ENCODE measurements at regions not wholly inside any gene's neighbourhood (a gene's known extent, or its start where the extent isn't known, plus 50 kb on each side); places are given as distances from the start of the nearest gene placed in this dataset.
A peak's percentile ranks its signal among the peaks of the same experiment; 100 is the strongest.

- ATAC-seq (no peak), DNase-seq (no peak)
- Histone ChIP-seq H3K4me1 (peaks cover 0 to 28% (median 4%) of the 10 kb centered on the region in 9 donors), H3K27ac (no peak overlapping the region), H3K4me3 (no peak overlapping the region), H3K9me3 (no peaks in the 10 kb centered on the region), H3K27me3 (no peaks in the 10 kb centered on the region), H3K36me3 (no peaks in the 10 kb centered on the region)
- TF ChIP-seq CTCF (IDR thresholded peaks at IDR 0.05), result no peak
- WGBS, 2 donors, result 92 to 94% methylated on average over 1 of the region's 1 CpG
- intact Hi-C loops (cut with DNase I), result no loop called here
Measured at GRCh38 chr5:17018871-17019270, 82.8 kb upstream of the MYO10 start.

- no peaks in the 10 kb centered on the region for H3K27me3 ChIP-seq
- no peaks in the 10 kb centered on the region for H3K9me3 ChIP-seq
- no peak for TF ChIP-seq CTCF (IDR thresholded peaks at IDR 0.05)
- H3K36me3 ChIP-seq, result no peaks in the 10 kb centered on the region
- DNase-seq, result no peak
- H3K4me3 ChIP-seq, result no peak overlapping the region
- no peak overlapping the region for H3K27ac ChIP-seq
- no peak for ATAC-seq
- 91 to 93% methylated on average over 6 of the region's 6 CpGs for WGBS, 2 donors
- intact Hi-C loops (cut with DNase I), result no loop called here
- peaks cover 0 to 28% (median 4%) of the 10 kb centered on the region in 9 donors for H3K4me1 ChIP-seq
Measured at GRCh38 chr5:17019324-17019723, 83.2 kb upstream of the MYO10 start.

- H3K36me3 ChIP-seq, result no peaks in the 10 kb centered on the region
- peaks cover 0 to 28% (median 4%) of the 10 kb centered on the region in 9 donors for H3K4me1 ChIP-seq
- DNase-seq, result no peak
- intact Hi-C loops (cut with DNase I), result no loop called here
- TF ChIP-seq CTCF (IDR thresholded peaks at IDR 0.05), result no peak
- ATAC-seq, result peak in 5 of 8 donors; percentile 44 to 72 (median 51)
- peak overlapping the region in 4 of 10 donors; percentile 11 to 23 (median 18) for H3K4me3 ChIP-seq
- H3K9me3 ChIP-seq, result no peaks in the 10 kb centered on the region
- 58 to 75% methylated on average over 8 of the region's 8 CpGs for WGBS, 2 donors
- no peaks in the 10 kb centered on the region for H3K27me3 ChIP-seq
- peak overlapping the region in 9 of 10 donors; percentile 23 to 75 (median 63) for H3K27ac ChIP-seq
Measured at GRCh38 chr5:17020678-17021601, 84.9 kb upstream of the MYO10 start.

GRCh38 chr5:17021602-17021932 is 85.5 kb upstream of the MYO10 start:
- Histone ChIP-seq H3K9me3 (no peaks in the 10 kb centered on the region), H3K27me3 (no peaks in the 10 kb centered on the region), H3K36me3 (no peaks in the 10 kb centered on the region), H3K27ac (peak overlapping the region in 6 of 10 donors; percentile 23 to 75 (median 62)), H3K4me1 (peaks cover 0 to 28% (median 4%) of the 10 kb centered on the region in 9 donors), H3K4me3 (no peak overlapping the region)
- DNase-seq (no peak), ATAC-seq (peak in 1 of 8 donors; percentile 43)
- intact Hi-C loops (cut with DNase I), result no loop called here
- TF ChIP-seq CTCF (IDR thresholded peaks at IDR 0.05), result no peak

Data from heart right ventricle (tissue), 16 donors.